KBM-7 (cell line): ENCODE measurements at regions not wholly inside any gene's neighbourhood (a gene's known extent, or its start where the extent isn't known, plus 50 kb on each side); places are given as distances from the start of the nearest gene placed in this dataset.
"Not testable (repeated sequence)": the region's sequence is repeated elsewhere in the genome, so short reads cannot be mapped to it uniquely, and the experiment has no call there.

Source experiments
- DNase-seq: peaks from one replicate; pipeline ENCODE4 v3.0.0-alpha.2; 2015
- in situ Hi-C: fragments of 300-500 bp; cut with MboI; formaldehyde crosslinking; loops from 2 replicates; pipeline ENCODE4 v1.14.3; 2020; ENCODE audit warnings: low sequenced_read_pairs, low pct_unique_long_range_greater_than_20kb, mixed read lengths

GRCh38 chr5:30209755-30210154 is 983.7 kb upstream of the CDH6 start:
- in situ Hi-C loops = no loop called here
- DNase-seq = no peak

DNA sequence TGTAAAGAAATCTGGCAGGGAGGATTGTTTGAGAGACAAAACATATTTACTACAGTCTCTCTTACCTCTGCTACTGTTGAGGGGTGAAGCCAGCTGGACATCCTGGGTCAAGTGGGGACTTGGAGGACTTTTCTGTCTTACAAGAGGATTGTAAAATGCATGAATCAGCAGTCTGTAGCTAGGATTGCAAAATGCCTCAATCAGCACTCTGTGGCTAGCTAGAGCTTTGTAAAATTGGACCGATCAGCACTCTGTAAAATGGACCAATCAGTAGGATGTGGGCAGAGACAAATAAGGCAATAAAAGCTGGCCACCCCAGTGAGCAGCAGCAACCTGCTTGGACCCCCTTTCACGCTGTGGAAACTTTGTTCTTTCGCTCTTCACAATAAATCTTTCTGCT is 995.8 kb upstream of the CDH6 start:
- in situ Hi-C loops = no loop called here
- no peak for DNase-seq

GRCh38 chr5:30195036-30195435 is 998.5 kb upstream of the CDH6 start:
- DNase-seq = no peak
- in situ Hi-C loops = no loop called here

DNA sequence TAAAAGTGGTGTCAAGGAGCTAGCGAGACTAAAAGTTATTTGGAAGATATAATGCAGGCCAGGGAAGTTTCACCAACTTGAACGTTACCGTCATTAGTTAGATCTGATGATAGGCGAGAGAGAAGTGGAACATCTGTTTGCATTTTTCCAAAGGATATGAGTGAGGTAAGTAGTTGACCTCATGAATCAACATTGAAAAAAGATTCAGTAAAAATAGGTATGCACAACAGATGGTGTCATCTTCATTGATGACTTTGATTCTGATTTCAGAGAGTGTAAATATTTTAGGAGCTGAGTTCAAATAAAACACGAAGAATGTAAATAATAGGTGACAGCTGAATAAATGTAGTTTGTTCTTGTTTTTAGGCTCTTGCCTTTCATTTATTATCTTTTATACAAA is 998.9 kb upstream of the CDH6 start:
- DNase-seq = no peak
- in situ Hi-C loops = no loop called here

DNA sequence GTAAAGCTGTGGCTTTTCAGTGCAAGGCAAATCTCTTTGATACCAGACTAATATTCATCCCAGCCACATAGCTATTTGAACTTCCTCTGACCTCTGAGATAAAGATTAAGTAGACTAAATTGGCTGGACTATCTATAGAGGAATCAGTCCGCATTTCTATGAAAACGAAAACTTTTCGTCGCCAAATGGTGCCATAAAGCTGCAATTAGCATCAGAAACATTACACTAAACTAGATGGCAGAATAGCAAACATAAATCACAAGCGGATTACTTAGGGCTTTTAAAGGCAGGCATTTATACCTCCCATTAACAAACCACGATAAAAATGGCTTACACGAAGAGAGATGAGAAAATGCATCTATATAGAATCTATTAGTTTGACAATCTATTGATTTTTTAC is 1009.7 kb upstream of the CDH6 start:
- in situ Hi-C loops = no loop called here
- no peak for DNase-seq

- in situ Hi-C loops = no loop called here
- DNase-seq = no peak
These were observed 1037.3 kb upstream of the CDH6 start for GRCh38 chr5:30156156-30156555.

DNA sequence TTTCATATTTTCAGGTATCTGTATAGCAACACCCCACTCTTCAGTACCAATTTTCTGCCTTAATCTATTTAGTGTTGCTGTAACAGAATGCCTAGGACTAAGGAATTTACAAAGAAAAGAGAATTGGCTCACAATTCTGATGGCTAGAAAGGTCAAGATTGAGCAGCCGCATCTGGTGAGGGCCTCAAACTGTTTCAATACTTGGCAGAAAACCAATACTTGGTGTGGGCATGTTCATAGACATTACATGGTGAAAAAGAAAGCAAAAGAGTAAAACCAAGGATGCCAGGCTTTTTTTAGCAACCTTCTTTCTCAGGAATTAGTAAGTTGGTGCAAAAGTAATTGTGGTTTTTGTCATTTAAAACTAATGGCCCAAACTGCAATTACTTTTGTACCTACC is 1041.1 kb upstream of the CDH6 start:
- in situ Hi-C loops = no loop called here

DNA sequence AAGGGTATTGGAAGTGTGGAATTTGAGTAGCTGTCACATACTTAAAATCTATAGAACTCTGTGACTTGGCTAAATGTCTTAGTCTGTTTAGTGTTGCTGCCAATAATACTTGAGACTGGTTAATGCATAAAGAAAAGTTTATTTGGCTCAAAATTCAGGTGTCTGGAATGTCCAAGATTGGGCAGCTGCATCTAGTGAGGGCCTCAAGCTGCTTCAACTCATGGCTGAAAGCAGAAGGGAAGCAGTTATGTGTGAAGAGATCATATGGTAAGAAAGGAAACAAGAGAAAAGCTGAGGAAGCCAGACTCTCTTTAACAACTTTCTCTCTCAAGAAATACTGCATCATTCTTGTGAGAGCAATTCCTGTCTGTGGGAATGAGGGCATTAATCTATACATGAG is 1043.3 kb upstream of the CDH6 start:
- in situ Hi-C loops = no loop called here

More for the DNA sequence above, 1041.1 kb upstream of the CDH6 start:
- DNase-seq = no peak

DNA sequence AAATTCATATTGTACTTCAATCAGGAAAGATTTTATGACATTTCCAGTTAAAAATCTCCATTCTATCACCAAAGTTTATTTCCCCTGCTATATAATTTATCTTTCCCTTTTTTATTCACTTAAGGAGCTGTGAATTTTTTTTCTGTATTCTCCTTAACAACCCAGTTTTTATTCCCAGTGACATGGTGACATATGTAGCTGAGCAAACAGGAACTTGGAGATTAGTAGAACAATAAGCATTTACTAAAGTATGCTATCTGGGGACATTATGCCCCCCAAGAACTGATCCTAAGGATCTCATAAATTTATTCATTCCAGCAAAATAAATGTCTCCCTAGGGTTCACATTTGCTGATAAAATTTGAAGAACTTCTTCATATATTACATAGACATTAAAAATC is 1044.0 kb upstream of the CDH6 start:
- in situ Hi-C loops = no loop called here
- no peak for DNase-seq

More for the DNA sequence above, 1043.3 kb upstream of the CDH6 start:
- no peak for DNase-seq

DNA sequence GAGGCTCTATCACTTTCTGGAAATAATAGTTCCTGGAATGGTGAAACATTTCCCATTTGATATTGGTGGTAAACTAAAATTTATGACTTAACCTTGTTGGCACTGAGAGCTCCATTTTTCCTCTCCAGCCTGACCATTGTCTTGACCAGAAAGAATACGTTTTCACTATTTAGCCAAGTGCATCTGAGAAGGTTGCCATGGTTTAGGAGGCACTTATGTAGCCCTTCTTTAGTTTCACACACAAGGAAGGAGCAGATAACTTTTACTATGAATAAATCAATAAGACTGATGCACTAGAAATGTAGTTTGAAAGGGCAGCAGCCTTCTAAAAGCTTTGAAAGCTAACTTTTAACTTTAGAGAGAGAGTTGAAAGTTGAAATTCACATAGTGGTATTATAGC is 1045.5 kb upstream of the CDH6 start:
- DNase-seq = no peak
- in situ Hi-C loops = no loop called here

GRCh38 chr5:30144059-30144458 is 1049.4 kb upstream of the CDH6 start:
- in situ Hi-C loops, DNase-seq: not testable (repeated sequence)

- no peak for DNase-seq
- in situ Hi-C loops = no loop called here
These were observed 1051.1 kb upstream of the CDH6 start for GRCh38 chr5:30142432-30142831.

DNA sequence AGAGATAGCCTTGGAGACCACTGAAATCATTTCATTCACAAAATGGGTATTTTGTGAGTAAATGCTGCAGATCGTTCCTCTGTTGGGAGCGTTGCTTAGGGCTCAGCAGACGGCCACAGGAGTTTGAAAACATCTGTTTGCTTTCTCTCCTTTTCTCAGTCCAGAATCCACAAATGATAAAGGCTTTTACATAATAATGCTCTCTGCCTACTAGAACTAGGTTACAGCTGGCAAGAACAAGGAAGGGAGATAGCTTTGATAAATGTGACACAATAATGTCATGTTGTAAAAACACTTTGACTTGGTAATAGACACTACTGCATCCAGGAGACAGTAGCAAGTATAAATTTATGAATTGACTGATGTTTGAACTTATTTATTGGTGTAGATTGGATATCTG is 1072.4 kb upstream of the CDH6 start:
- DNase-seq = no peak
- in situ Hi-C loops = no loop called here

DNA sequence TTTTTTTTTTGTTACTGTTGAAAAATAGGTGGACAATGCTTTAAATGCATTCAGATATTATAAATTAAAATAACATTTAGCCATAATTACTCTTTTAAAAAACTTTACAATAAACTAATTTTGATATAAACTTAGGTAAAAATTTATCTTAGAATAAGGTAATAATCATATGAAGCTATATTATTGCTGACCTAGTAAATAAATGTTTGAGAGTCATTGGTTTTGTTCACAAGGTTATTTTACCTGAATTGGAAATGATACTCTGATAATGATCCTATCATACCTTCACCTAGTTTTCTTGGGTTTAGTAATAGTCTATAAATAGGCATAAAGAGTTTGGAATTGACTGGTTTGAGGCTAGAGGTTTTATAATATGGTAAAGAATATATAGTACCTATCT is 1076.4 kb upstream of the CDH6 start:
- DNase-seq = no peak

DNA sequence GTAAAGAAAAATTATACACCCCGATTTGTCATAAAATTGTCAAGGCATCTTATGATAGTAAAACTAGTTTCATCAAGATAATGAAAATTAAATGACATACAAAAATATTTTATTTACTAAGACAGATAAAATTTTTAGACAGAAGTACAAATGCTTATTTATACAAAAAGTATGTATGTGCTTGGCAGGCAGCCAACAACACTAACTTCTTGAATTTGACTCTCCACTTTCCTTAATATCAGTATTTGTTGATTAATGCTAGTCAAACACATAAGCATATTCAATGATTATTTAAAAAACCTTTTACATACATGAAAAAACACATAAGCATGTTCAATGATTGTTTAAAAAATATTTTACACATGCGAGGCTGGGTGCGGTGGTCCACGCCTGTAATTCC is 1079.9 kb upstream of the CDH6 start:
- no peak for DNase-seq

More for the DNA sequence above, 1076.4 kb upstream of the CDH6 start:
- in situ Hi-C loops = no loop called here

GRCh38 chr5:30112867-30113266 is 1080.6 kb upstream of the CDH6 start:
- in situ Hi-C loops = no loop called here
- no peak for DNase-seq

More for the DNA sequence above, 1079.9 kb upstream of the CDH6 start:
- in situ Hi-C loops = no loop called here

DNA sequence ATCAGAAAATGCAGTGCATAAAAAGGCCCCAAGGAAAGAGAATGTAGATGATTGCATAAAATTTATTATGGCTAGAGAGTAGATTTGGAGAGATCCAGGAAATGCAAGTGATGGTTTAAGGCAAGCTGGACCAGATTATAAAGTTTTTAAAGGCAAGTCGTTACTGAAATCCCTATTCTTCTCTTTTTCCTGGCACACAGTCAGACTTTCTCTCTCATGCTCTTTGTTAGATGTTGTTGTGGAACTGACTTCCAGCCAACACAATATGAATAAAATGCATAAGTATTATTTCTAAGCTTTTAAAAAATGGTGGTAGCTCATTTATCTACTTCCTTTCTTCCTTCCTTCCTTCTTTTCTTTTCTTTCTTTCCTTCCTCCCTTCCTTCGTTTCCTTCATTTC is 1085.4 kb upstream of the CDH6 start:
- no peak for DNase-seq
- in situ Hi-C loops = no loop called here

DNA sequence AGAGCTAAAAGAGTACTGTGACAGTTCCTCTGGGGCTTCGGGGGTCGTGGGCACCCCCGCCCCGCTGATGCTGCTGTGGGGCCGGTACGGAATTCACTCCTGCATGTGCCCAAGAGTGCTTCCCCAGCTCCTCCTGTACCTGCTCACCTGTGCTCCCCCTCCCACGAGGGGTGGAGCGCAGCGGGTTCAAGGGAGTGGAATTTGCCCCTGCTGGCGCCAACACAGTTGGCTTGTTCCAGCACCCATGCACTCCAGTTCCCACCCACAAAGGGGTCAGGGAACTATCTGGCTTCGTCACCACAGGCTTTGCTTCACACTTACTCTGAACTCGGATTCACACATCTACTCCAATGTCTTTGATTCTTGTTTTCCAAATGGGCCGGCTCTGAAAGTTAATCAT is 1086.9 kb upstream of the CDH6 start:
- DNase-seq = no peak
- in situ Hi-C loops = no loop called here

GRCh38 chr5:30104872-30105596 is 1088.5 kb upstream of the CDH6 start:
- DNase-seq = no peak
- in situ Hi-C loops = no loop called here

DNA sequence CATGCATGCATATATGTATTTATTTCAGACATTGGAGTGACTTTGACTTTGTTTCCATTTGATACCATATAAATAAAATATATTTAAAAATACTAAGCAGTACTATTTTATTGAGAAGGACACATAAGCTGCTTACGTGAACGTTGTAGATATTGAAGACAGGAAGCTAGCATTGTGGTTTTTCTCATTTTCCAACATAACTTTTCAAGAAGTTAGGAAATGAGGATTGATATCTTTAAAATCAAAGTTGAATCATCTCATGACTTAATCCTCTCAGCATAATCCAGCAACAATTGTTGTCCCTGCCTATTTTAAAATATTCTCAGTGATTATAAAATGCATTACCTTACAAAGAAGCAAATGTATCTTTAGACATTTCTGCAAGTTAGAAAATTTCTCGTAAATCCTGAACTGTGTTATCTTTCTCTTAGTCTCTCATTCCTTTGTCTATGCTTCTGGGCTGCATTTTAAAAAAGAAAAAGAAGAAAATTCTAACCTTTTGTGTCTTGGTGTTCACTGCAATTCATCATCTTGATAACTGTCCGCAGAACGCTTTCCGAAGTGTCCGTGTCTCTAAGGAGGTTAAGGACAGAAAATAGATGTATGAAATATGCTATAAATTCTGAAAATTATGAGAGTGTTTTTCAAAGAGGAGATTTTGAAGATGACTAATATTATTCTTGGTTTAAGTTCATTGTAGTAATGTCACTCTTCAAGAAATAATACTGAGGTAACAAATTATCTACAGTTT is 1089.9 kb upstream of the CDH6 start:
- in situ Hi-C loops = no loop called here

DNA sequence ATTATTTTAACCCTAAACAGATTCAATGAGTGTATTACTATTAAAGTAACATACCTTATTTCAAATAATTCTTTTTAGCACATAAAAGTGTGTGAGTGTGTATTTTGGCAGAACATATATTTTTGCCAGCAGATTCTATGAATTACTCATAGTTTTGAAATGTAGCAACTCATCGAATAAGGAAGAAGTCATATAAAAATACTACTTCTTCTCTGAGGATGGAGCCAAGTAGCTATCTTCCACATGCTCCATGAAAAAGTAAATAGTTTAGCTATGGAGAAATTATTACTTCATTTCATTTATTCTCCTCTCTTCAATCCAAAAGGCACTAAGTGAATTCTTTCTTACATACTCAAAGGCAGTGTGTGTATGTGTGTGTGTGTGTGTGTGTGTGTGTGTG is 1090.4 kb upstream of the CDH6 start:
- DNase-seq = no peak
- in situ Hi-C loops = no loop called here

More for the DNA sequence above, 1089.9 kb upstream of the CDH6 start:
- DNase-seq = no peak
